GM20431 (cell line): ENCODE measurements at regions not wholly inside any gene's neighbourhood (a gene's known extent, or its start where the extent isn't known, plus 50 kb on each side); places are given as distances from the start of the nearest gene placed in this dataset.

ENCODE experiments used
- in situ Hi-C: fragments of 300-500 bp; cut with MseI, MboI; formaldehyde crosslinking; loops from one replicate; pipeline ENCODE4 v1.15.0; 2020; ENCODE audit warnings: low sequenced_read_pairs; ENCODE audit not compliant: unreplicated experiment

DNA sequence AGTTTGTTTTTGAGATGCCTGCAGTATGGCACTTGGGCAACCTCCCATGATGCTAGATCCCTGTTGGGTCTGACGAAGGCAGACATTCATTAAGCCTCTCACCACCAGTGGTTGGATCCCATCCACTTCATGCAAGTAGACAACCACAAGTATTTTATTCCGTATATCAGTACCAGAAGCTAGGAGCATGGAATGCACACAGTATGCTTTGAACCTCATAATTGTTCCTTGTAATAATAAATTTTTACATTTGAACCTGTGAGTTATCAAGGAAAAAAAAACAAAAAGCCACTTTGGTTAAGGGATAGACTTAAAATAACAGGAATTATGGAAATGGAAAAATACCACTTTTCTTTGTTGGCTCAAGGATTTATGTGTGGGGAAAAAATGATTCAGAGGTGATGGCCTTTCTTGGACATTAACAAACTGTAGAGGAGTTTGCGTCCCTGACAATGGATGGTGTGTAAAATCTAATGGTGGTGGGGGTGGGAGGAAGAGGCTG lies 107.1 kb upstream of the KCNJ16 start:
- in situ Hi-C loops, result no loop called here

DNA sequence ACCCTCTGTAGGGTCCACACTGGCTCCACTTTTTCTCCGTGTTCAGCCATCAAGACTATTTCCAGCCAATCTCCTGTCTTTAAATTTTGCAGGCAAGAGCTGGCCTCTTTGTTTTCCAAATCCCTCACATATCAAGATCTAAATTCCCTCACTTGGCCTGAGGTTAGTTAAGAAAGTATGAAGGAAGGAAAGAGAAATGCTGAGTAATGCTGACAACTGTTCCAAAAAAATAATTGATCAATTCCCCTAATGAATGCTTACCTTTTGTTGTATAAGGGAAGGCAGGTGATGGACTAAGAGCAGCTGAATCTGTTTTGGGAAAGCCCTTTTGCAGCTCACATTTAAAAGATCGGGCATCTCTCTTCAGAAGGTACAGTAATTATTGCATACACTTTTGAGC lies 105.1 kb upstream of the KCNJ16 start:
- in situ Hi-C loops, result no loop called here

- in situ Hi-C loops, result no loop called here
Measured at GRCh38 chr17:69972251-69972650, 102.8 kb upstream of the KCNJ16 start.

- in situ Hi-C loops, result no loop called here
Measured at GRCh38 chr17:69975808-69976207, 99.2 kb upstream of the KCNJ16 start.

GRCh38 chr17:69978056-69978646 lies 96.9 kb upstream of the KCNJ16 start:
- in situ Hi-C loops, result no loop called here

DNA sequence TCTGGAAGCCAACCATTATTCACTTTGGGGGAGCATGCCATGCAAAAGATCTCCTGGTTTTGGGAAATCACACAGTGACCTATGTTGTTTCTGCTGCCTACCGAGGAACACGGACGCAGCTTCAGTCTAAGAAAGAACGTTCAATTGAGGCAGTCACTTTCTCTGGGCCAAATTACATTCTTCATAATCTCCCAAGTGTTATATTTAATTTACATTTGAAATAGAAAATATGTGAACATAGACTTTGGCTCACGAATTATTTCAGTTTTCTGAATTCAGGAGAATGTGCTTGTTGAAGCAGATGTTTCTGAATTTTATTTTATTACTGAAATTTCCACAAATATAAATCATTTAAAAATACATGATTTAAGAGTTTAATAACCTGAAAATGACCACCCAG lies 93.6 kb upstream of the KCNJ16 start:
- in situ Hi-C loops, result no loop called here

- in situ Hi-C loops, result no loop called here
Measured at GRCh38 chr17:69995476-69995875, 79.5 kb upstream of the KCNJ16 start.

DNA sequence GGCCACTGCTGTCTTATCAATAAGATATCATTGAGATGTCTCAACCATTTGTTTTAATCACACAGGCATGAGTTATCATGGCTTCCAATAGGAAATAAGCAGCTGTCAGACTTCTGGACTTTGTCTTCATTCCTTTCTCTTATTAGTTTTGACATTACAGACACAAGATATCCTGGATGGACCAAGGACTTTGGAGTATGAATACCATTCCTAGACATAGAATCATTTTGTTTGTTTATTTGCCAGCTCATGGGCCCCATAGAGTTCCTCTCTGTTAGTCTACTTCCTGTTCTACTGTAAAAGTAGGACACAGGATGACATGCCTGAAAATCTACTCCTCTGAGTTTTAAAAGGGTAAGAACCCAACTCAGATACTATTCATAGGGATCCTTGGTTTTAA lies 77.7 kb upstream of the KCNJ16 start:
- in situ Hi-C loops, result no loop called here

GRCh38 chr17:69999253-69999652 lies 75.8 kb upstream of the KCNJ16 start:
- in situ Hi-C loops, result no loop called here

DNA sequence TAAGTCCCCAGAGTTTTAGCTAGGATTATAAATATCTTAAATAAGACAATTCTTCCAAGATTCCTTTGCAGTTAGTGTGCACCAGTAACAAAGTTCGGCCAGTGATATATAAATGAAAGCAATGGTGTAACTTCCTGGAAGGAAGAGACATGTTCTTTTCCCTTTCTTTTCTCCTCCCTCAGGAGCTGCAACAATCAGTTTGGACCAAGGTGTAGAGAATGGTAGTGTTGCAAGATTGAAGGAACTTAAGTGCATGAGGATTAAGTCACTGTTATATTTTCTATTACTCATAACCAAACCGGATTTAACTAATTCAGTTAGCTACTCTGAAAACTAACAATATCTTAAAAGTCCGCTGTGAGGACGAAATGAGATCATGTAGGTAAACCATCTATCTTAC lies 68.9 kb upstream of the KCNJ16 start:
- in situ Hi-C loops, result no loop called here

GRCh38 chr17:70011750-70012149 lies 63.3 kb upstream of the KCNJ16 start:
- in situ Hi-C loops, result no loop called here

DNA sequence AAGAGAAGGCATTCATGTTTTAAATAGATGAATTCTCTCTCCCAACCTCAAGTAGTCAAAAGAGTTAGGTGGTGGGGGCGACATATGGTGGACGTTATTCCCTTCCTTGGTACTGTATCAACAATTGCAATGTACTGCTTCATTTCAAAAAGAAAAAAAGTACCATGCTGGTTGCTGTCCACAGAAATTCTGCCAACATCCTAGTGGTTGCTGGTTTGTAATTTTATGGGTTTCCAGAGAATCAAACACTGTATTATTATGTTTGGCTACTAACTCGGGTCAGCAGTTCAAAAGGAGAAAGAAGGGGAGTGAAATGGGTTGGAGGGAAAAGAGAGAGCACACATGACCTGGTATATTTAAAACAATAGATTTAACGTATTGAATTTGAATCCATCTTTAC lies 61.1 kb upstream of the KCNJ16 start:
- in situ Hi-C loops, result no loop called here

DNA sequence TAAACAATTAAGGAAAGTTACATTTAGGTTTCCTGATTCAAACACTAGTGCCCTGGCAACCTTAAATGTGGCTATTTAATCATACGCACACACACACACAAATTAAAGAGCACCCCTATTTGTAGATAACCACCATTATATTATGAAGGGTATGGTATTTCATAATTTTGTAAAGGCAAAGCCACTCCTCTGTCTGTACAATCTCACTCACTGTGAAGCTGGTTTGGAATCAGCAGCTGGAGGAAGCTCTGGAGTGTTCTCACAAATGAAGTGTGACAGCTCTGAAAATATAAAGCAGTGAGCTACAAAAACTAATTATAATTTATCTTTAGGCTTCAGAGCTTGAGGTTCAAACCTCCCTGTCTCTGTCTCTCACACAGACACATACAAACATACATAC lies 57.9 kb upstream of the KCNJ16 start:
- in situ Hi-C loops, result no loop called here

DNA sequence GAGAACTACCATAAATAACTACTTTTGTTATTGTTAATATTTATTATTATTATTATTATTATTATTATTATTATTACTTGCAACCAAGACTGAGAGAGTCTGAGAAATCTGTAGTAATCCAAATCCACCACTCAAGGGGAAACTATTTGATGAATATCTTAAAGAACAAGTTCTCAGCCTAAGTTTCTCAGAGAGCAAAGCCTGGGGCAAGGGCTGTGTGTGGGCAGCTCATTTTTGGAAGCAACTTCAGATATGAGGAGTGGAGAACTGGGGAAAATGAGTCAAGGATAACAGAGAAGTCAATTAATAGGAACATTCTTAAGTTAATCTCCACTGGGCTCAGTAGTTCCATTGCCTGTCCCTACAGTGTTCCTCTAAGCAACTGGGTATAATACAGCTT lies 57.1 kb upstream of the KCNJ16 start:
- in situ Hi-C loops, result no loop called here

DNA sequence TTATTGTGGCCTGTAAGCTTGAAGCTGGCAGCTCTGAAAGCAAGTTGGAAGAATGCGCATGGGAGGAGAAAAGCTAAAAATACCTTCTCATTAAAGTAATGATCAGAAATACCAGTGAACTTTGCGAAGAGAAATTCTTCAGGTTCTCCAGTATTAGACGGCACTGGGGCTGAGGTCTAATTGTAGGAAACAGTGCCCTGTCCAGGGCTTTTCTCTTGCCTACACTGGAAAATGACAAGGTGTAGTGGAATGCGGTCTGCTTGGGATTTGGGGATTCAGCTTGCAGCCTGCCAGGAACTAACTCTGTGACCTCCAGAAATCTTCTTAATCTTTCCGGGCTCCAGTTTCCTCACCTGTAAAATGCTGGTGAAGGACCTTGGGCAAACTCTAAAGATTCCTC lies 53.3 kb upstream of the KCNJ16 start:
- in situ Hi-C loops, result no loop called here

DNA sequence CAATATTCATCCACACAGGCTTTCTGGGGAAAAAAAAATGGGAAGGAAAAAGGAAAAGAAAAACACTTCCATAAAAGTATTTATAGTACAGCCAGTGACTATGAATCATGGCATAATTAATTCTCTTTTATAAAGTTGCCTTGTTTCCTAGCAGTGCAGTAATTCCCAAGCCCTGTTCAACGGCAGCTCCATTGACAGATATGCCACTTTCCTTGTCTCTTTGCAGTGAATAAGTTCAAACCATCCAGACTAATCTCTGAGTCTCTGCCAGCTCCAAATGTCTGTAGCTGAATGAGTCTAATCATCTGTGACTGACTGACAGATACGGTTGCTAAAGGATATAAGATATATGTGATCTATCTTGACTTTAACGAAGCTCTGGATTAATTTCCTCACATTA lies 52.9 kb upstream of the KCNJ16 start:
- in situ Hi-C loops, result no loop called here

- in situ Hi-C loops, result no loop called here
Measured at GRCh38 chr17:70024253-70024652, 50.8 kb upstream of the KCNJ16 start.
